ENCODE measurements at regions not wholly inside any gene's neighbourhood (a gene's known extent, or its start where the extent isn't known, plus 50 kb on each side); places are given as distances from the start of the nearest gene placed in this dataset.
A peak's percentile ranks its signal among the peaks of the same experiment; 100 is the strongest.
"Not testable (repeated sequence)": the region's sequence is repeated elsewhere in the genome, so short reads cannot be mapped to it uniquely, and the experiment has no call there.

- no peak for DNase-seq
Observed at GRCh38 chr12:11540156-11540555, 109.3 kb upstream of the ETV6 start.

- no peak for DNase-seq
Observed at GRCh38 chr12:11540615-11541310, 108.7 kb upstream of the ETV6 start.

- DNase-seq, result no peak
Observed at GRCh38 chr12:11542599-11542998, 106.9 kb upstream of the ETV6 start.

- no peak for DNase-seq
Observed at GRCh38 chr12:11543457-11544158, 105.9 kb upstream of the ETV6 start.

- peak; percentile 78 for DNase-seq
Observed at GRCh38 chr12:11545484-11546330, 103.8 kb upstream of the ETV6 start.

GRCh38 chr12:11546582-11547270 lies 102.7 kb upstream of the ETV6 start:
- not testable (repeated sequence) for DNase-seq

- DNase-seq, result not testable (repeated sequence)
Observed at GRCh38 chr12:11547271-11547646, 102.2 kb upstream of the ETV6 start.

GRCh38 chr12:11549119-11549518 lies 100.4 kb upstream of the ETV6 start:
- DNase-seq, result no peak

GRCh38 chr12:11553871-11554533 lies 95.5 kb upstream of the ETV6 start:
- DNase-seq, result peak; percentile 52

GRCh38 chr12:11555195-11555594 lies 94.3 kb upstream of the ETV6 start:
- DNase-seq, result no peak

- DNase-seq, result peak; percentile 59
Observed at GRCh38 chr12:11555743-11556625, 93.5 kb upstream of the ETV6 start.

- no peak for DNase-seq
Observed at GRCh38 chr12:11556682-11557081, 92.8 kb upstream of the ETV6 start.

GRCh38 chr12:11559626-11560340 lies 89.7 kb upstream of the ETV6 start:
- DNase-seq, result no peak

GRCh38 chr12:11561411-11561810 lies 88.1 kb upstream of the ETV6 start:
- DNase-seq, result no peak

- no peak for DNase-seq
Observed at GRCh38 chr12:11563785-11564739, 85.4 kb upstream of the ETV6 start.

GRCh38 chr12:11564984-11565651 lies 84.4 kb upstream of the ETV6 start:
- no peak for DNase-seq

GRCh38 chr12:11565752-11566151 lies 83.7 kb upstream of the ETV6 start:
- DNase-seq, result no peak

GRCh38 chr12:11568155-11568761 lies 81.2 kb upstream of the ETV6 start:
- DNase-seq, result no peak
